ENCODE measurements at regions not wholly inside any gene's neighbourhood (a gene's known extent, or its start where the extent isn't known, plus 50 kb on each side); places are given as distances from the start of the nearest gene placed in this dataset.

- Histone ChIP-seq H3K27me3 (ENCODE audit: insufficient read depth, low read length, poor library complexity, severe bottlenecking) (no peaks in the 10 kb centered on the region), H2AFZ (ENCODE audit: low read length) (no peak overlapping the region), H3F3A (ENCODE audit: low read depth) (no peaks in the 10 kb centered on the region), H3K4me1 (ENCODE audit: insufficient read depth, low read length, poor library complexity, severe bottlenecking) (no peaks in the 10 kb centered on the region), H3K36me3 (ENCODE audit: insufficient read depth, low read length) (no peaks in the 10 kb centered on the region), H3K79me2 (ENCODE audit: insufficient read depth, low read length) (no peaks in the 10 kb centered on the region), H3K4me3 (ENCODE audit: low read length, poor library complexity, severe bottlenecking) (no peak overlapping the region), H3K9ac (ENCODE audit: low read depth, low read length, poor library complexity, severe bottlenecking) (no peak overlapping the region), H3K4me2 (ENCODE audit: low read depth, low read length, poor library complexity, severe bottlenecking) (no peak overlapping the region), H3K9me3 (ENCODE audit: insufficient read depth, low read depth, low read length) (peaks cover 40% of the 10 kb centered on the region; the same call in 1 of the 2 replicates), H3K9me2 (replicated peaks; ENCODE audit: low read depth, low read length) (no peaks in the 10 kb centered on the region), H4K20me1 (ENCODE audit: insufficient read depth, low read length, poor library complexity, severe bottlenecking) (no peaks in the 10 kb centered on the region)
- TF ChIP-seq CTCF (conservative IDR thresholded peaks at IDR 0.05; ENCODE audit: low read length), result no peak
- TF ChIP-seq EZH2phosphoT487 (IDR thresholded peaks at IDR 0.05; ENCODE audit: borderline replicate concordance), result no peak
Measured at GRCh38 chr3:102484-102883, 94.1 kb upstream of the CHL1 start.

GRCh38 chr3:103991-104390, 92.6 kb upstream of the CHL1 start:
- Histone ChIP-seq H3K9me3 (ENCODE audit: insufficient read depth, low read depth, low read length) (peaks cover 28% of the 10 kb centered on the region; the same call in 1 of the 2 replicates), H2AFZ (ENCODE audit: low read length) (no peak overlapping the region), H3K4me3 (ENCODE audit: low read length, poor library complexity, severe bottlenecking) (no peak overlapping the region), H4K20me1 (ENCODE audit: insufficient read depth, low read length, poor library complexity, severe bottlenecking) (no peaks in the 10 kb centered on the region), H3K27me3 (ENCODE audit: insufficient read depth, low read length, poor library complexity, severe bottlenecking) (no peaks in the 10 kb centered on the region), H3K4me2 (ENCODE audit: low read depth, low read length, poor library complexity, severe bottlenecking) (no peak overlapping the region), H3K9ac (ENCODE audit: low read depth, low read length, poor library complexity, severe bottlenecking) (no peak overlapping the region), H3K9me2 (replicated peaks; ENCODE audit: low read depth, low read length) (no peaks in the 10 kb centered on the region), H3K36me3 (ENCODE audit: insufficient read depth, low read length) (no peaks in the 10 kb centered on the region), H3K4me1 (ENCODE audit: insufficient read depth, low read length, poor library complexity, severe bottlenecking) (no peaks in the 10 kb centered on the region), H3F3A (ENCODE audit: low read depth) (no peaks in the 10 kb centered on the region), H3K79me2 (ENCODE audit: insufficient read depth, low read length) (no peaks in the 10 kb centered on the region)
- no peak for TF ChIP-seq CTCF (conservative IDR thresholded peaks at IDR 0.05; ENCODE audit: low read length)
- no peak for TF ChIP-seq EZH2phosphoT487 (IDR thresholded peaks at IDR 0.05; ENCODE audit: borderline replicate concordance)

- TF ChIP-seq CTCF (conservative IDR thresholded peaks at IDR 0.05; ENCODE audit: low read length) (no peak), EZH2phosphoT487 (IDR thresholded peaks at IDR 0.05; ENCODE audit: borderline replicate concordance) (no peak)
- no peaks in the 10 kb centered on the region for H3K27me3 ChIP-seq (ENCODE audit: insufficient read depth, low read length, poor library complexity, severe bottlenecking)
- H2AFZ ChIP-seq (ENCODE audit: low read length), result no peak overlapping the region
Measured at GRCh38 chr3:105585-105984, 91.0 kb upstream of the CHL1 start.

More at GRCh38 chr3:105585-105984, 91.0 kb upstream of the CHL1 start:
- H3K79me2 ChIP-seq (ENCODE audit: insufficient read depth, low read length), result no peaks in the 10 kb centered on the region
- no peaks in the 10 kb centered on the region for H3K9me2 ChIP-seq (replicated peaks; ENCODE audit: low read depth, low read length)
- H3K4me1 ChIP-seq (ENCODE audit: insufficient read depth, low read length, poor library complexity, severe bottlenecking), result no peaks in the 10 kb centered on the region
- no peak overlapping the region for H3K9ac ChIP-seq (ENCODE audit: low read depth, low read length, poor library complexity, severe bottlenecking)
- H4K20me1 ChIP-seq (ENCODE audit: insufficient read depth, low read length, poor library complexity, severe bottlenecking), result no peaks in the 10 kb centered on the region
- no peaks in the 10 kb centered on the region for H3F3A ChIP-seq (ENCODE audit: low read depth)
- H3K4me2 ChIP-seq (ENCODE audit: low read depth, low read length, poor library complexity, severe bottlenecking), result no peak overlapping the region
- H3K9me3 ChIP-seq (ENCODE audit: insufficient read depth, low read depth, low read length), result peaks cover 19% of the 10 kb centered on the region; the same call in 1 of the 2 replicates
- H3K36me3 ChIP-seq (ENCODE audit: insufficient read depth, low read length), result no peaks in the 10 kb centered on the region
- no peak overlapping the region for H3K4me3 ChIP-seq (ENCODE audit: low read length, poor library complexity, severe bottlenecking)
